Panc1 (cell line): ENCODE measurements at regions not wholly inside any gene's neighbourhood (a gene's known extent, or its start where the extent isn't known, plus 50 kb on each side); places are given as distances from the start of the nearest gene placed in this dataset.

ENCODE experiments used
- ATAC-seq: fragments of 200-7000 bp; cut with Tn5 transposase; 2 replicates; pipeline ENCODE4 v1.9.1; 2020; ENCODE audit warnings: mild to moderate bottlenecking, moderate library complexity
- BruUV-seq: library from RNA; stranded (reverse); fragments of 400-500 nt; replicated peaks from 2 replicates; lab custom pipeline; 2021; lab: Mats Ljungman, UMichigan
- CTCF ChIA-PET: fragments of 300-600 bp; sonication (Branson Sonifier 250); formaldehyde crosslinking; loops from one replicate; lab custom pipeline; 2022; ENCODE audit warnings: antibody characterized with exemption; lab: Charles Lee
- POLR2A ChIA-PET: fragments of 300-600 bp; sonication (Branson Sonifier 250); formaldehyde crosslinking; loops from one replicate; lab custom pipeline; 2022; ENCODE audit warnings: antibody characterized with exemption; lab: Charles Lee
- DNase-seq: peaks from one replicate; pipeline ENCODE4 v3.0.0-alpha.2; 2010; ENCODE audit warnings: low read depth, low spot score
- H3K27ac ChIP-seq: 2 replicates; pipeline ENCODE4 v1.5.1; 2011; ENCODE audit warnings: mild to moderate bottlenecking, low read length, inconsistent platforms
- H3K27me3 ChIP-seq: fragments of 200-500 bp; sonication (Bioruptor generic); 2 replicates; pipeline ENCODE4 v1.6.0; 2014; ENCODE audit warnings: low read length, inconsistent platforms; ENCODE audit not compliant: control insufficient read depth, insufficient read depth
- H3K36me3 ChIP-seq: fragments of 200-500 bp; sonication (Bioruptor generic); 2 replicates; pipeline ENCODE4 v1.5.1; 2014; ENCODE audit warnings: inconsistent platforms, mild to moderate bottlenecking, low read length, moderate library complexity; ENCODE audit not compliant: control insufficient read depth, insufficient read depth
- H3K4me1 ChIP-seq: 2 replicates; pipeline ENCODE4 v1.5.1; 2011; ENCODE audit warnings: inconsistent platforms, mild to moderate bottlenecking, low read length, moderate library complexity; ENCODE audit not compliant: control insufficient read depth, insufficient read depth
- H3K4me3 ChIP-seq, 2 experiments: 2 replicates each; pipeline ENCODE4 v1.5.1; 2011 to 2012; ENCODE audit warnings: low read depth in 2 of 2, low read length in 2 of 2, mild to moderate bottlenecking in 2 of 2, inconsistent platforms in 1 of 2, moderate library complexity in 1 of 2
- H3K9me3 ChIP-seq: fragments of 200-500 bp; sonication (Bioruptor generic); 2 replicates; pipeline ENCODE4 v1.5.1; 2014; ENCODE audit warnings: low read depth, mild to moderate bottlenecking, inconsistent platforms, low read length, moderate library complexity; ENCODE audit not compliant: control insufficient read depth, insufficient read depth
- CTCF ChIP-seq: fragments of 450-650 bp; IDR thresholded peaks from 2 replicates; pipeline ENCODE4 v1.5.1; 2017; ENCODE audit warnings: mild to moderate bottlenecking
- POLR2AphosphoS5 ChIP-seq: IDR thresholded peaks from 2 replicates; pipeline ENCODE4 v1.6.1; 2012; ENCODE audit warnings: mild to moderate bottlenecking, low read depth, low read length, moderate library complexity
- REST ChIP-seq, 2 experiments: IDR thresholded peaks; 2 replicates each; pipeline ENCODE4 v1.6.1; 2011 to 2012; ENCODE audit warnings: low read depth in 2 of 2, control low read depth in 1 of 2, low read length in 1 of 2, mild to moderate bottlenecking in 1 of 2, moderate library complexity in 1 of 2; ENCODE audit not compliant: insufficient read depth in 1 of 2
- SIN3A ChIP-seq: IDR thresholded peaks from 2 replicates; pipeline ENCODE4 v1.6.1; 2012; ENCODE audit warnings: low read depth, mild to moderate bottlenecking, low read length, moderate library complexity, borderline replicate concordance; ENCODE audit not compliant: insufficient read depth
- TCF7L2 ChIP-seq: IDR thresholded peaks from 2 replicates; pipeline ENCODE4 v1.6.1; 2011; ENCODE audit warnings: mild to moderate bottlenecking, low read depth, low read length, inconsistent platforms
- in situ Hi-C: cut with HindIII; loops from 2 replicates; pipeline ENCODE4 v1.10.0; 2016; ENCODE audit warnings: low sequenced_read_pairs, low pct_unique_long_range_greater_than_20kb
- intact Hi-C: fragments of 100-400 bp; cut with micrococcal nuclease; formaldehyde crosslinking; loops from one replicate; pipeline ENCODE4 v1.10.0; 2022; ENCODE audit not compliant: unreplicated experiment

- no peak overlapping the region for H3K27ac ChIP-seq
- H3K4me3 ChIP-seq = no peak overlapping the region
- no TSS peak for BruUV-seq
- no peak for DNase-seq
- intact Hi-C loops = no loop called here
- no peak for ATAC-seq
- H3K4me1 ChIP-seq = no peaks in the 10 kb centered on the region
- H3K36me3 ChIP-seq = no peaks in the 10 kb centered on the region
- POLR2A ChIA-PET = no interaction called here
- CTCF ChIA-PET = no interaction called here
- H3K27me3 ChIP-seq = no peaks in the 10 kb centered on the region
- TF ChIP-seq CTCF (no peak), TCF7L2 (no peak), SIN3A (no peak), REST (IDR thresholded peaks at IDR 0.05; ENCODE audit: insufficient read depth in 1 of 2, low read depth in 2 of 2, low read length in 1 of 2) (no peak), POLR2AphosphoS5 (no peak)
- in situ Hi-C loops = no loop called here
- H3K9me3 ChIP-seq = 0 out of 2 replicates have a peak, but pooled peaks cover 3% of the 10 kb centered on the region
These were observed 968.4 kb upstream of the NRXN1 start for GRCh38 chr2:52000151-52000855.

- in situ Hi-C loops = no loop called here
- Histone ChIP-seq H3K9me3 (0 out of 2 replicates have a peak, but pooled peaks cover 3% of the 10 kb centered on the region), H3K27ac (no peak overlapping the region), H3K4me1 (no peaks in the 10 kb centered on the region), H3K27me3 (no peaks in the 10 kb centered on the region), H3K4me3 (no peak overlapping the region), H3K36me3 (no peaks in the 10 kb centered on the region)
- intact Hi-C loops = no loop called here
- CTCF ChIA-PET = no interaction called here
- DNase-seq = no peak
- BruUV-seq = no TSS peak
- POLR2A ChIA-PET = no interaction called here
- ATAC-seq = no peak
- TF ChIP-seq POLR2AphosphoS5 (no peak), TCF7L2 (no peak), REST (IDR thresholded peaks at IDR 0.05; ENCODE audit: insufficient read depth in 1 of 2, low read depth in 2 of 2, low read length in 1 of 2) (no peak)
These were observed 967.0 kb upstream of the NRXN1 start for GRCh38 chr2:51998890-51999289.
